Raji (cell line): ENCODE measurements at regions not wholly inside any gene's neighbourhood (a gene's known extent, or its start where the extent isn't known, plus 50 kb on each side); places are given as distances from the start of the nearest gene placed in this dataset.

ENCODE experiments used
- POLR2A ChIP-seq: IDR thresholded peaks from 2 replicates; pipeline ENCODE4 v1.6.1; 2011; ENCODE audit warnings: low read depth, low read length, control low read depth; ENCODE audit not compliant: insufficient read depth

GRCh38 chr3:30945291-30945690 is 50.8 kb upstream of the GADL1 start:
- TF ChIP-seq POLR2A, result no peak

GRCh38 chr3:30948426-30948825 is 54.0 kb upstream of the GADL1 start:
- TF ChIP-seq POLR2A, result no peak

GRCh38 chr3:30951826-30952225 is 57.4 kb upstream of the GADL1 start:
- TF ChIP-seq POLR2A, result no peak

- no peak for TF ChIP-seq POLR2A
These were observed 58.3 kb upstream of the GADL1 start for GRCh38 chr3:30952786-30953185.

GRCh38 chr3:30954426-30954825 is 60.0 kb upstream of the GADL1 start:
- TF ChIP-seq POLR2A, result no peak

GRCh38 chr3:30962084-30962483 is 67.6 kb upstream of the GADL1 start:
- no peak for TF ChIP-seq POLR2A

- no peak for TF ChIP-seq POLR2A
These were observed 68.0 kb upstream of the GADL1 start for GRCh38 chr3:30962493-30962892.

- no peak for TF ChIP-seq POLR2A
These were observed 68.8 kb upstream of the GADL1 start for GRCh38 chr3:30963223-30963722.

- TF ChIP-seq POLR2A, result no peak
These were observed 70.2 kb upstream of the GADL1 start for GRCh38 chr3:30964612-30965011.

- no peak for TF ChIP-seq POLR2A
These were observed 72.4 kb upstream of the GADL1 start for GRCh38 chr3:30966896-30967295.

- TF ChIP-seq POLR2A, result no peak
These were observed 75.7 kb upstream of the GADL1 start for GRCh38 chr3:30970183-30970582.

- TF ChIP-seq POLR2A, result no peak
These were observed 78.0 kb upstream of the GADL1 start for GRCh38 chr3:30972449-30972848.

- no peak for TF ChIP-seq POLR2A
These were observed 79.6 kb upstream of the GADL1 start for GRCh38 chr3:30974071-30974470.

GRCh38 chr3:30977592-30977991 is 83.1 kb upstream of the GADL1 start:
- no peak for TF ChIP-seq POLR2A

- no peak for TF ChIP-seq POLR2A
These were observed 86.5 kb upstream of the GADL1 start for GRCh38 chr3:30980993-30981392.

GRCh38 chr3:30982416-30983075 is 88.1 kb upstream of the GADL1 start:
- TF ChIP-seq POLR2A, result no peak
